ENCODE measurements at regions not wholly inside any gene's neighbourhood (a gene's known extent, or its start where the extent isn't known, plus 50 kb on each side); places are given as distances from the start of the nearest gene placed in this dataset.

GRCh38 chr5:33224285-33224961, 216.3 kb upstream of the TARS1 start:
- no peaks in the 10 kb centered on the region for H4K20me1 ChIP-seq (replicated peaks; ENCODE audit: control insufficient read depth, extremely low read depth, insufficient read depth, low read length)
- peaks cover 5% of the 10 kb centered on the region for H3K4me1 ChIP-seq (ENCODE audit: control insufficient read depth, extremely low read depth, insufficient read depth, low read length)
- dilution Hi-C loops (cut with MboI; ENCODE audit: extremely low pct_ligation_motif_present, low sequenced_read_pairs) (no loop called here), intact Hi-C loops (cut with micrococcal nuclease) (no loop called here)
- H3K36me3 ChIP-seq (ENCODE audit: control insufficient read depth in 2 of 2, extremely low read depth in 1 of 2, insufficient read depth in 2 of 2, low read length in 2 of 2): no peaks in the 10 kb centered on the region
- H3K9me3 ChIP-seq (replicated peaks; ENCODE audit: control insufficient read depth, insufficient read depth, low read length): no peaks in the 10 kb centered on the region
- no peak for DNase-seq (ENCODE audit: low read depth, low spot score)
- no peak for FAIRE-seq
- no peaks in the 10 kb centered on the region for H3K9me1 ChIP-seq (replicated peaks; ENCODE audit: control insufficient read depth, extremely low read depth, insufficient read depth, low read length)
- no peaks in the 10 kb centered on the region for H3K27me3 ChIP-seq (ENCODE audit: control insufficient read depth in 2 of 2, insufficient read depth in 2 of 2, low read length in 2 of 2)
- no peak overlapping the region for H2AFZ ChIP-seq (ENCODE audit: low read depth, low read length)
- H3K27ac ChIP-seq (ENCODE audit: insufficient read depth, low read depth, low read length): no peak overlapping the region
- CTCF ChIA-PET: interaction anchor here (1.3 kb wide), 1 partner anchor 9 kb away, joined by 3 read pairs; no protein-coding TSS in a partner anchor
- no peaks in the 10 kb centered on the region for H3K79me2 ChIP-seq (ENCODE audit: control insufficient read depth, insufficient read depth, low read length)
- no peak overlapping the region for H3K9ac ChIP-seq (replicated peaks; ENCODE audit: extremely low read depth, insufficient read depth, low read length)
- no peak overlapping the region for H3K4me2 ChIP-seq (ENCODE audit: insufficient read depth, low read length)
- POLR2A ChIA-PET: no interaction called here
- H3K4me3 ChIP-seq (replicated peaks in 1 of 3; ENCODE audit: insufficient read depth in 1 of 3, low read depth in 1 of 3, low read length in 3 of 3): no peak overlapping the region
- no peak for TF ChIP-seq POLR2AphosphoS5 (IDR thresholded peaks at IDR 0.05; ENCODE audit: insufficient read depth, low read depth, low read length)
- TF ChIP-seq GATA2 (IDR thresholded peaks at IDR 0.05; ENCODE audit: insufficient read depth, insufficient read length, low read depth, low read length): no peak
- TF ChIP-seq FOS (IDR thresholded peaks at IDR 0.05; ENCODE audit: borderline replicate concordance, insufficient read depth, low read length): no peak
- TF ChIP-seq POLR2A (IDR thresholded peaks at IDR 0.05; ENCODE audit: low read depth, low read length): no peak
- TF ChIP-seq MYC (IDR thresholded peaks at IDR 0.05; ENCODE audit: low read depth, low read length): no peak
- TF ChIP-seq MAX (IDR thresholded peaks at IDR 0.05; ENCODE audit: insufficient read depth, insufficient read length): no peak
- TF ChIP-seq EZH2 (IDR thresholded peaks at IDR 0.05; ENCODE audit: borderline replicate concordance, low read depth, low read length, severe bottlenecking): no peak
- no peak for TF ChIP-seq JUN (IDR thresholded peaks at IDR 0.05; ENCODE audit: borderline replicate concordance, insufficient read depth, insufficient read length, low read depth)
- no peak for TF ChIP-seq CTCF (IDR thresholded peaks at IDR 0.05; ENCODE audit: extremely low read depth in 1 of 2, insufficient read depth in 1 of 2, low read depth in 1 of 2, low read length in 2 of 2)
- BruUV-seq (replicated peaks): no TSS peak

All from endothelial cell of umbilical vein (primary cell).